Ishikawa (cell line): ENCODE measurements at regions not wholly inside any gene's neighbourhood (a gene's known extent, or its start where the extent isn't known, plus 50 kb on each side); places are given as distances from the start of the nearest gene placed in this dataset.

ENCODE experiments used
- CEBPB ChIP-seq: IDR thresholded peaks from 2 replicates; pipeline ENCODE4 v1.6.1; 2012
- CREB1 ChIP-seq: IDR thresholded peaks from 2 replicates; pipeline ENCODE4 v1.6.1; 2012; ENCODE audit warnings: low read depth
- EGR1 ChIP-seq: IDR thresholded peaks from 2 replicates; pipeline ENCODE4 v1.6.1; 2012
- EP300 ChIP-seq: IDR thresholded peaks from 2 replicates; pipeline ENCODE4 v1.6.1; 2012; ENCODE audit warnings: borderline replicate concordance
- FOXM1 ChIP-seq: IDR thresholded peaks from 2 replicates; pipeline ENCODE4 v1.6.1; 2012; ENCODE audit warnings: low read depth, borderline replicate concordance
- MAX ChIP-seq: IDR thresholded peaks from 2 replicates; pipeline ENCODE4 v1.6.1; 2012
- NFIC ChIP-seq: IDR thresholded peaks from 2 replicates; pipeline ENCODE4 v1.6.1; 2012
- RAD21 ChIP-seq: IDR thresholded peaks from 2 replicates; pipeline ENCODE4 v1.6.1; 2012; ENCODE audit warnings: low read depth
- TAF1 ChIP-seq: IDR thresholded peaks from 2 replicates; pipeline ENCODE4 v1.6.1; 2012; ENCODE audit warnings: low read depth, mild to moderate bottlenecking
- TCF12 ChIP-seq: IDR thresholded peaks from 2 replicates; pipeline ENCODE4 v1.6.1; 2012; ENCODE audit warnings: low read depth
- TEAD4 ChIP-seq: IDR thresholded peaks from 2 replicates; pipeline ENCODE4 v1.6.1; 2012
- USF1 ChIP-seq: IDR thresholded peaks from 2 replicates; pipeline ENCODE4 v1.6.1; 2012
- YY1 ChIP-seq: IDR thresholded peaks from 2 replicates; pipeline ENCODE4 v1.6.1; 2012; ENCODE audit warnings: low read depth
- ZBTB7A ChIP-seq: IDR thresholded peaks from 2 replicates; pipeline ENCODE4 v1.6.1; 2012; ENCODE audit warnings: low read depth
- TF ChIP-seq, protein P1 (sequence below): IDR thresholded peaks from 2 replicates; pipeline ENCODE4 v1.6.1; 2012; ENCODE audit warnings: low read depth, mild to moderate bottlenecking

DNA sequence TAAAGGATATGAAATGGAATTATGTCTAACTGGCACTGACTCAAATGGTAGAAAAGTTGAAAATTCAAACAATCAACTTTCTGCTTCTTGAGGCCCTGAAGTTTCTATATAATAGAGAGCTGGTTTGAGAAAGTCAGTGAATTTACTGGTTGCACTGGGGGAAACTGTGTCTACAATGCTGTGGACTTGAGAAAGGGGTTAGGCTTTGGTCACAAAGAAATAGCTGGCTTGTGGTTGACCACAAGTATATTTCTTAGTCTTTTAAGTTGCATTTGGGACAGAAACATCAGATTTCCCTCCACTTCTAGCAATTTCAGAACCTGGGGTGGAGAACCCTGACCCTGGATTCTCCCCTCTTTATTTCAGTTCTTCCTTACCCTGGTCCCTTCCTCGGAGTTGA lies 192.6 kb upstream of the ACTBL2 start:
- no peak for TF ChIP-seq USF1
- no peak for TF ChIP-seq MAX
- no peak for TF ChIP-seq CEBPB
- no peak for TF ChIP-seq TEAD4
- no peak for TF ChIP-seq EGR1
- no peak for TF ChIP-seq TAF1
- TF ChIP-seq YY1, result no peak
- TF ChIP-seq, protein P1, sequence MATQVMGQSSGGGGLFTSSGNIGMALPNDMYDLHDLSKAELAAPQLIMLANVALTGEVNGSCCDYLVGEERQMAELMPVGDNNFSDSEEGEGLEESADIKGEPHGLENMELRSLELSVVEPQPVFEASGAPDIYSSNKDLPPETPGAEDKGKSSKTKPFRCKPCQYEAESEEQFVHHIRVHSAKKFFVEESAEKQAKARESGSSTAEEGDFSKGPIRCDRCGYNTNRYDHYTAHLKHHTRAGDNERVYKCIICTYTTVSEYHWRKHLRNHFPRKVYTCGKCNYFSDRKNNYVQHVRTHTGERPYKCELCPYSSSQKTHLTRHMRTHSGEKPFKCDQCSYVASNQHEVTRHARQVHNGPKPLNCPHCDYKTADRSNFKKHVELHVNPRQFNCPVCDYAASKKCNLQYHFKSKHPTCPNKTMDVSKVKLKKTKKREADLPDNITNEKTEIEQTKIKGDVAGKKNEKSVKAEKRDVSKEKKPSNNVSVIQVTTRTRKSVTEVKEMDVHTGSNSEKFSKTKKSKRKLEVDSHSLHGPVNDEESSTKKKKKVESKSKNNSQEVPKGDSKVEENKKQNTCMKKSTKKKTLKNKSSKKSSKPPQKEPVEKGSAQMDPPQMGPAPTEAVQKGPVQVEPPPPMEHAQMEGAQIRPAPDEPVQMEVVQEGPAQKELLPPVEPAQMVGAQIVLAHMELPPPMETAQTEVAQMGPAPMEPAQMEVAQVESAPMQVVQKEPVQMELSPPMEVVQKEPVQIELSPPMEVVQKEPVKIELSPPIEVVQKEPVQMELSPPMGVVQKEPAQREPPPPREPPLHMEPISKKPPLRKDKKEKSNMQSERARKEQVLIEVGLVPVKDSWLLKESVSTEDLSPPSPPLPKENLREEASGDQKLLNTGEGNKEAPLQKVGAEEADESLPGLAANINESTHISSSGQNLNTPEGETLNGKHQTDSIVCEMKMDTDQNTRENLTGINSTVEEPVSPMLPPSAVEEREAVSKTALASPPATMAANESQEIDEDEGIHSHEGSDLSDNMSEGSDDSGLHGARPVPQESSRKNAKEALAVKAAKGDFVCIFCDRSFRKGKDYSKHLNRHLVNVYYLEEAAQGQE, result no peak
- TF ChIP-seq RAD21, result no peak
- no peak for TF ChIP-seq NFIC
- TF ChIP-seq FOXM1, result no peak
- TF ChIP-seq TCF12, result no peak
- TF ChIP-seq ZBTB7A, result no peak
- no peak for TF ChIP-seq CREB1
- no peak for TF ChIP-seq EP300

DNA sequence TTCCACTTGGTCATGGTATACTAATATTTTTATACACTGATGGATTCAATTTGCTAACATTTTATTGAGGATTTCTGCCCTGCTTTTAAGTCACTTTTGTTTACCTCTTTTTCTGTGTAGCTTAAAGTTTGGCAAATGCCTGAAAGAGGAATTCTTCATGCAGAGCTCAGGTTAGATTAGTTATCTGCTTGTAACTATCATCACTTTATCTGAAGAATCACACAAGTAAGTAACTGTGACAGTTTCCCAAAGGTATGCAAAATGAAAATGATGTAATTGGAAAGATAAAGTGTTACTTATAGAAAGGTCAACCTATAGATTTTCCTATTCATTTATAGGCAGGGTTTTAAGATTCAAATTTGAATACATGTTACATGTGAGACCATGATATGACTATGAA lies 188.8 kb upstream of the ACTBL2 start:
- TF ChIP-seq, protein P1, result no peak
- no peak for TF ChIP-seq FOXM1
- TF ChIP-seq EP300, result no peak
- no peak for TF ChIP-seq EGR1
- no peak for TF ChIP-seq ZBTB7A
- TF ChIP-seq CEBPB, result no peak
- TF ChIP-seq TEAD4, result no peak
- no peak for TF ChIP-seq MAX
- TF ChIP-seq TAF1, result no peak
- TF ChIP-seq NFIC, result no peak
- TF ChIP-seq RAD21, result no peak
- TF ChIP-seq TCF12, result no peak

DNA sequence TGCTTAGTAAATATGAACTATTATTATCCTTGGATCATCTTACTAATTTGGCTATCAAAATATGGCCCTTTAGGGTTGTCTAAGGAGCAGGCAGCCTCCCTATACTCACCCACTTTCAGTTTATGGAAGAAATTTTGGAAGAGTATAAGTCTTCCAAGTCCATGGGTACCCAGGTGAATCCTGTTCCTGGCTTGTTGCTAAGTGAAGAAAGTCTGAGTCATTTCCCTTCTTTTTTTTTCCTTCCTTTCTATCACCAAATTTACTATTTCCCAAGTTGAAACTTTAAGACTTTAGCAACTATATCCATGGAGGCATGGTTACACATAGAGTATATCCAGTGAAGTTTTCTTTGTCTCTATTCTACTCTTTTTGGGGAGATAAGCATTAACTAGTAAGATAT lies 184.0 kb upstream of the ACTBL2 start:
- TF ChIP-seq, protein P1, result no peak
- no peak for TF ChIP-seq TAF1
- no peak for TF ChIP-seq MAX
- no peak for TF ChIP-seq EGR1
- TF ChIP-seq EP300, result no peak
- TF ChIP-seq TCF12, result no peak
- TF ChIP-seq RAD21, result no peak
- no peak for TF ChIP-seq USF1
- no peak for TF ChIP-seq YY1
- no peak for TF ChIP-seq FOXM1
- TF ChIP-seq CREB1, result no peak
- TF ChIP-seq NFIC, result no peak
- no peak for TF ChIP-seq CEBPB
- TF ChIP-seq TEAD4, result no peak

DNA sequence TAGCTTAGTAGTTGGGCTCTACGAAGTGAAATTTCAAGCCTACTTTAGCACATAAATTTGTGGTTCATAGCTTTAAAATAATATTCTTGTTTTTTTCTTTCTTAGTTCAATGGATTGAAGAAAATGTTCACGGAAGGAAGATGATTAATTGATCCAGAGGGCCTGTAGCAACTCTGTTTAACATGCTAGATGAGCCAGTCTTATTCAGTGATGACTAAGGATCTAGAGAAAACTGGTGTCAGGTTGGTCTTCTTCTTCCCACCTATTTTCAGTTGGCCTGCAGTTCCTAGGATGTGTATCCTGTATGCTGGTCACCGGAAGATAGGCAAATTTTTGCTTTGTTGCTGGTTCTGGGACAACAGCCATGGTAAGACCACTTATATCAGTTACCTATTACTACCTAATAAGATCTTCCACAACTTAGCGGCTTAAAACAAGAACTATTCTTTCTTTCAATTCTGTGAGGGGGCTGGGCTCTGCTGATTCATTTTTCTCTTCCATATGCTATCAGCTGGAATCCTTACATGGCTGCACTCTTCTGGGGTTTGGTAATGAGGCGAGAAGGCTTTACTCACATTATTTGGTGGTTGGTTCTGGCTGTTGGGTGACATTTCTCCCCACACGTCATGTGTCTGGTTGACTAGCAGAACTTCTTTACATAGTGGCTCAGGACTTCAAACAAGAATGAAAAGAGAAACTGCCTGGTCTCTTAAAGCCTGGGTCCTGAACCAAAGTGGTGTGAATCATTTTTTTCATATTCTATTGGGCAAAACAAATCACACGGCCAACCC lies 182.7 kb upstream of the ACTBL2 start:
- TF ChIP-seq FOXM1 (no peak), NFIC (no peak), EP300 (no peak), CEBPB (no peak), TCF12 (no peak), USF1 (no peak), TEAD4 (no peak), TAF1 (no peak), YY1 (no peak), MAX (no peak), ZBTB7A (no peak), RAD21 (no peak), CREB1 (no peak), EGR1 (no peak)
- TF ChIP-seq, protein P1, result no peak
